ENCODE measurements at regions not wholly inside any gene's neighbourhood (a gene's known extent, or its start where the extent isn't known, plus 50 kb on each side); places are given as distances from the start of the nearest gene placed in this dataset.

DNA sequence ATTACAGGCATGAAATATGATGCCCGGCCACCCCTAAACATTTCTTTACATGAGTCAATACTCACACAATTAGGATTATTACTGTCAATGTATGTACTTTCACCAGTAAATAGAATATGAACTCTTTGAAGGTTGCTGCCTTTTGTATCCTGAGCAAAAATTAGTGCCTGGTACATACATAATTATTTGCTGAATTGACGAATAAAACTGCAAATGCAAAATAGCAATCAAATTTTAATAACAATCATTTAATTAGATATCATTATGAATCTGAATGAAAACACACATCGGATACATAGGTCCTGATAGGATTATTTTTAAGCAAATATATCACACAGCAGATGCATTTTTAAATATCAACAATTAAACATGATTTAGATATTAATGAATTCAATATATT, 253.1 kb upstream of the HSFY2 start:
- TF ChIP-seq, protein P1, sequence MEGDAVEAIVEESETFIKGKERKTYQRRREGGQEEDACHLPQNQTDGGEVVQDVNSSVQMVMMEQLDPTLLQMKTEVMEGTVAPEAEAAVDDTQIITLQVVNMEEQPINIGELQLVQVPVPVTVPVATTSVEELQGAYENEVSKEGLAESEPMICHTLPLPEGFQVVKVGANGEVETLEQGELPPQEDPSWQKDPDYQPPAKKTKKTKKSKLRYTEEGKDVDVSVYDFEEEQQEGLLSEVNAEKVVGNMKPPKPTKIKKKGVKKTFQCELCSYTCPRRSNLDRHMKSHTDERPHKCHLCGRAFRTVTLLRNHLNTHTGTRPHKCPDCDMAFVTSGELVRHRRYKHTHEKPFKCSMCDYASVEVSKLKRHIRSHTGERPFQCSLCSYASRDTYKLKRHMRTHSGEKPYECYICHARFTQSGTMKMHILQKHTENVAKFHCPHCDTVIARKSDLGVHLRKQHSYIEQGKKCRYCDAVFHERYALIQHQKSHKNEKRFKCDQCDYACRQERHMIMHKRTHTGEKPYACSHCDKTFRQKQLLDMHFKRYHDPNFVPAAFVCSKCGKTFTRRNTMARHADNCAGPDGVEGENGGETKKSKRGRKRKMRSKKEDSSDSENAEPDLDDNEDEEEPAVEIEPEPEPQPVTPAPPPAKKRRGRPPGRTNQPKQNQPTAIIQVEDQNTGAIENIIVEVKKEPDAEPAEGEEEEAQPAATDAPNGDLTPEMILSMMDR (IDR thresholded peaks at IDR 0.05) = no peak
- no peak for TF ChIP-seq EZH2 (IDR thresholded peaks at IDR 0.05; ENCODE audit: borderline replicate concordance, insufficient read depth, low read depth, low read length, poor library complexity, severe bottlenecking)
